ENCODE measurements at regions not wholly inside any gene's neighbourhood (a gene's known extent, or its start where the extent isn't known, plus 50 kb on each side); places are given as distances from the start of the nearest gene placed in this dataset.

DNA sequence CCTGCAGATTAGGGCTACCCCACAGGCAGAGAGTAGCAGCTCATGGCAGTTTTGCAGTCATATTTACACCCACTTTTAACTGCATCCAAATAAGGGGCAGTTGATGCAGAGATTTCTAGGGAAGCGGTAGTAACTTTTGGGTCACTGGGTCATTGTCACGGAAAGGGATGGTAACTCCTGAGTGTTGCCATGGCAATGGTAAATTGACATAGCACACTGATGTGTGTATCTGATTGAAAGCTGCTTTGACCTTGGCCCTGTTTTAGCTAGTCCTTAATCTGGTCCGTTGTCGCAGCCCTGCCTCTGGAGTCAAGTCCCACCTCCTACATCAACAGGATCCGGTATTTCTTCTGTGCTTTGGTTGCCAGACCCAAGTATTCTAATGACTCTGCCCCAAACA lies 199.1 kb upstream of the TCF21 start:
- Histone ChIP-seq H3K4me1 (ENCODE audit: control insufficient read depth, insufficient read depth, low read length) (no peaks in the 10 kb centered on the region), H2BK20ac (ENCODE audit: low read depth, low read length) (no peak overlapping the region), H3K4ac (ENCODE audit: low read depth, low read length) (no peak overlapping the region), H2BK15ac (ENCODE audit: low read depth, low read length) (no peak overlapping the region), H4K5ac (ENCODE audit: low read depth, low read length) (no peak overlapping the region), H2AK9ac (replicated peaks; ENCODE audit: low read depth, low read length, poor library complexity) (no peak overlapping the region), H3K23ac (ENCODE audit: low read depth, low read length) (no peak overlapping the region), H3K27me3 (ENCODE audit: control insufficient read depth, insufficient read depth, low read length) (no peaks in the 10 kb centered on the region), H3K79me1 (ENCODE audit: low read depth in 1 of 2, low read length in 2 of 2) (no peaks in the 10 kb centered on the region), H4K20me1 (ENCODE audit: insufficient read depth, low read length) (no peaks in the 10 kb centered on the region), H3K9me1 (ENCODE audit: insufficient read depth, low read length) (no peaks in the 10 kb centered on the region), H3K27ac (ENCODE audit: insufficient read depth, low read length) (no peak overlapping the region), H3K14ac (replicated peaks; ENCODE audit: low read depth, low read length) (no peak overlapping the region), H3K18ac (ENCODE audit: low read depth, low read length) (no peak overlapping the region), H2BK120ac (ENCODE audit: low read depth, low read length) (no peak overlapping the region), H2AK5ac (ENCODE audit: low read depth, low read length) (0 out of 2 replicates have a peak overlapping the region, but pooled peaks have one; percentile 33), H3K9me3 (ENCODE audit: control insufficient read depth, insufficient read depth, low read length) (no peaks in the 10 kb centered on the region; the same call in 1 of the 2 replicates), H3K36me3 (ENCODE audit: control insufficient read depth, insufficient read depth, low read length) (no peaks in the 10 kb centered on the region), H2AFZ (replicated peaks; ENCODE audit: low read length, poor library complexity) (no peak overlapping the region), H3K9ac (ENCODE audit: low read depth, low read length) (no peak overlapping the region), H3K56ac (ENCODE audit: extremely low read depth, insufficient read depth, low read length) (no peak overlapping the region), H3K4me2 (ENCODE audit: low read depth, low read length) (no peak overlapping the region), H4K8ac (ENCODE audit: low read depth in 2 of 2, low read length in 2 of 2) (no peak overlapping the region), H2BK5ac (ENCODE audit: low read depth, low read length, poor library complexity, severe bottlenecking) (no peak overlapping the region), H4K91ac (ENCODE audit: insufficient read depth, low read depth, low read length) (no peak overlapping the region), H3K4me3 (ENCODE audit: insufficient read depth, low read depth, low read length) (no peak overlapping the region)
- no peak for ATAC-seq (ENCODE audit: low read depth)
- ChIA-PET POLR2A (ENCODE audit: unreplicated experiment) (no interaction called here), CTCF (no interaction called here)
- intact Hi-C loops (cut with micrococcal nuclease) = no loop called here
- dilution Hi-C loops (cut with HindIII; ENCODE audit: low sequenced_read_pairs, unreplicated experiment) = no loop called here
- WGBS, 2 experiments (ENCODE audit: extremely low coverage in 2 of 2, insufficient read length in 1 of 2) = 40% methylated on average over 1 of the region's 5 CpGs; no CpG with 5 or more reads in 1 of the 2 experiments
- DNase-seq = no peak
- TF ChIP-seq MAZ (IDR thresholded peaks at IDR 0.05; ENCODE audit: borderline replicate concordance, low read depth, low read length) (no peak), SMC3 (IDR thresholded peaks at IDR 0.05; ENCODE audit: low read depth, low read length) (no peak), MAFK (IDR thresholded peaks at IDR 0.05; ENCODE audit: low read depth, low read length) (no peak), POLR2A (IDR thresholded peaks at IDR 0.05; ENCODE audit: low read depth, low read length) (no peak), CEBPB (IDR thresholded peaks at IDR 0.05; ENCODE audit: low read depth, low read length) (no peak), FOS (IDR thresholded peaks at IDR 0.05; ENCODE audit: low read depth, low read length) (no peak), BHLHE40 (IDR thresholded peaks at IDR 0.05; ENCODE audit: low read depth, low read length) (no peak), MXI1 (IDR thresholded peaks at IDR 0.05; ENCODE audit: borderline replicate concordance, low read depth, low read length) (no peak), CHD1 (IDR thresholded peaks at IDR 0.05; ENCODE audit: low read depth, low read length) (no peak), NFE2L2 (IDR thresholded peaks at IDR 0.05; ENCODE audit: low read depth, low read length) (no peak), RAD21 (IDR thresholded peaks at IDR 0.05; ENCODE audit: low read length) (no peak), RFX5 (IDR thresholded peaks at IDR 0.05; ENCODE audit: low read depth, low read length) (no peak), RCOR1 (IDR thresholded peaks at IDR 0.05; ENCODE audit: insufficient replicate concordance, low read length) (no peak)
- TF ChIP-seq, protein P1, sequence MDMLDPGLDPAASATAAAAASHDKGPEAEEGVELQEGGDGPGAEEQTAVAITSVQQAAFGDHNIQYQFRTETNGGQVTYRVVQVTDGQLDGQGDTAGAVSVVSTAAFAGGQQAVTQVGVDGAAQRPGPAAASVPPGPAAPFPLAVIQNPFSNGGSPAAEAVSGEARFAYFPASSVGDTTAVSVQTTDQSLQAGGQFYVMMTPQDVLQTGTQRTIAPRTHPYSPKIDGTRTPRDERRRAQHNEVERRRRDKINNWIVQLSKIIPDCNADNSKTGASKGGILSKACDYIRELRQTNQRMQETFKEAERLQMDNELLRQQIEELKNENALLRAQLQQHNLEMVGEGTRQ (IDR thresholded peaks at IDR 0.05; ENCODE audit: low read depth, low read length) = no peak
- TF ChIP-seq, protein P2, sequence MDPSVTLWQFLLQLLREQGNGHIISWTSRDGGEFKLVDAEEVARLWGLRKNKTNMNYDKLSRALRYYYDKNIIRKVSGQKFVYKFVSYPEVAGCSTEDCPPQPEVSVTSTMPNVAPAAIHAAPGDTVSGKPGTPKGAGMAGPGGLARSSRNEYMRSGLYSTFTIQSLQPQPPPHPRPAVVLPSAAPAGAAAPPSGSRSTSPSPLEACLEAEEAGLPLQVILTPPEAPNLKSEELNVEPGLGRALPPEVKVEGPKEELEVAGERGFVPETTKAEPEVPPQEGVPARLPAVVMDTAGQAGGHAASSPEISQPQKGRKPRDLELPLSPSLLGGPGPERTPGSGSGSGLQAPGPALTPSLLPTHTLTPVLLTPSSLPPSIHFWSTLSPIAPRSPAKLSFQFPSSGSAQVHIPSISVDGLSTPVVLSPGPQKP (IDR thresholded peaks at IDR 0.05; ENCODE audit: borderline replicate concordance, low read depth, low read length) = no peak
- TF ChIP-seq, protein P3, sequence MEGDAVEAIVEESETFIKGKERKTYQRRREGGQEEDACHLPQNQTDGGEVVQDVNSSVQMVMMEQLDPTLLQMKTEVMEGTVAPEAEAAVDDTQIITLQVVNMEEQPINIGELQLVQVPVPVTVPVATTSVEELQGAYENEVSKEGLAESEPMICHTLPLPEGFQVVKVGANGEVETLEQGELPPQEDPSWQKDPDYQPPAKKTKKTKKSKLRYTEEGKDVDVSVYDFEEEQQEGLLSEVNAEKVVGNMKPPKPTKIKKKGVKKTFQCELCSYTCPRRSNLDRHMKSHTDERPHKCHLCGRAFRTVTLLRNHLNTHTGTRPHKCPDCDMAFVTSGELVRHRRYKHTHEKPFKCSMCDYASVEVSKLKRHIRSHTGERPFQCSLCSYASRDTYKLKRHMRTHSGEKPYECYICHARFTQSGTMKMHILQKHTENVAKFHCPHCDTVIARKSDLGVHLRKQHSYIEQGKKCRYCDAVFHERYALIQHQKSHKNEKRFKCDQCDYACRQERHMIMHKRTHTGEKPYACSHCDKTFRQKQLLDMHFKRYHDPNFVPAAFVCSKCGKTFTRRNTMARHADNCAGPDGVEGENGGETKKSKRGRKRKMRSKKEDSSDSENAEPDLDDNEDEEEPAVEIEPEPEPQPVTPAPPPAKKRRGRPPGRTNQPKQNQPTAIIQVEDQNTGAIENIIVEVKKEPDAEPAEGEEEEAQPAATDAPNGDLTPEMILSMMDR (conservative IDR thresholded peaks at IDR 0.05; ENCODE audit: low read depth, low read length) = no peak
- in situ Hi-C loops (cut with MboI; ENCODE audit: low sequenced_read_pairs) = no loop called here
- no TSS peak for BruUV-seq (replicated peaks)

All from IMR-90 (cell line).